ENCODE measurements at regions not wholly inside any gene's neighbourhood (a gene's known extent, or its start where the extent isn't known, plus 50 kb on each side); places are given as distances from the start of the nearest gene placed in this dataset.
"Not testable (repeated sequence)": the region's sequence is repeated elsewhere in the genome, so short reads cannot be mapped to it uniquely, and the experiment has no call there.

DNA sequence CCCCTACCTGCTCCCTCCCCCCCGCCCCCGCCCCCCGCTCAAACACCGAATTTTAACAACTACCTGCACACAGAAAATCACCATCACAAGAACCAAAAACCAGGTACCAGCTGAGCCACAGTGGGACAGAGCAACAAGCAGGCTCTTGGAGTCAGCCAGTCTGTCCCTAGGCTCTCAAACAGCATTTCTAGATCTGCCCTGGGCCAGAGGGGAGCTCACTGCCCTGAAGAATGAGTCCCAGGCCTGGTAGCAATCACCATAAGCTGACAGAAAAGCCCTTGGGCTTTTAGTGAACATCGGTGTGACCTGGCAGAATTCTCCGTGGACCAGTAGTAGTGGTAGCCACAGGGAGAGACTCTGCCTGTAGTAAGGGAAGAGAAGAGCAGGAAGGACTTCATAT, 58.3 kb downstream of the C11orf87 start:
- no peak for DNase-seq

DNA sequence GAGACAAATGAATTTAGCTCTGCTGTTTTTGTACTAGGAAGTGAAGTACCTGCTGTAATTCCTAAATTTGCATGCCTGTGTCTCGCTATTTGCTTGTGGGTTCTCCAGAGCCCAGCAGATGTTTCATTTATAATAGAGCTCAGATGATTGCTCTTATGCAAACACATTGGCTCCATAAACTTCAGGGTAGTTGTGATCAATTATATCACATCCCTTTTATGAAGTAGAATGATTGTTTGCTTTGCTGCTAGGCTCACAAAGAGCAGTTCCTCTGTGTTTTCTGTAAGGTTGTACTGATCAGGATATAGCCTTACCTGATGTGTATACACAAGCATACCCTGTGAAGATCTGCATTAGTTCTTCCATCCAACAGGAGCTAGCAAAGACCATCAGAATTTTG, 64.1 kb downstream of the C11orf87 start:
- DNase-seq = no peak

DNA sequence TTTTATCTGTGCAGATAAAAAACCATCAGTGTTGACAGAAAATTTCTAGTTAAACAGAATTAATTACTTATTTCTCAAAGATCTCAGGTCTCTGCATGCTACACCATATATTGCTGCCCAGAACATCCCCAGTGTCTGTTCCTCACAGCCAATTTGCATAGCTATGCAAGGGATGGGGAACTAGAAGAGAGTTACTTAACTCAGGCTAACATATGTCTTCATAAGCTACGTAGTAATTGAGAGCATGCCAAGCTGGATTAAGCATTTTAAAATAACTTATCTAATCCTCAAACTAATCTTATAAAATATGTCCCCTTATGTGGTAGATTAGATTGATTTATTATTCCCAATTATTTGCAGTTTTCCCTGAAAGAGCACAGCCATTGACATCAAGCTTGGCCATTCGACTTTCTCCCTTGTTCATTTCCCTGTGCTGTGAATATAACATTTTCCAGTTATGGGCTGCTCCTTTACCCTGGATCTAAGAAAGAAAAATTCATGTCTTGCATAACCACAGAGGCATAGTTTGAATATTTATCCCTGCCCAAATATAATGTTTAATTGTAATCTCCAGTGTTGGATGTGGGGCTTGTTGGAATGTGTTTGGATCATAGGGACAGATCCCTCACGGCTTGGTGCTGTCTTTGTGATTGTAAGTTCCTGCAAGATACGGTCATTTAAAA, 69.1 kb downstream of the C11orf87 start:
- DNase-seq = no peak

DNA sequence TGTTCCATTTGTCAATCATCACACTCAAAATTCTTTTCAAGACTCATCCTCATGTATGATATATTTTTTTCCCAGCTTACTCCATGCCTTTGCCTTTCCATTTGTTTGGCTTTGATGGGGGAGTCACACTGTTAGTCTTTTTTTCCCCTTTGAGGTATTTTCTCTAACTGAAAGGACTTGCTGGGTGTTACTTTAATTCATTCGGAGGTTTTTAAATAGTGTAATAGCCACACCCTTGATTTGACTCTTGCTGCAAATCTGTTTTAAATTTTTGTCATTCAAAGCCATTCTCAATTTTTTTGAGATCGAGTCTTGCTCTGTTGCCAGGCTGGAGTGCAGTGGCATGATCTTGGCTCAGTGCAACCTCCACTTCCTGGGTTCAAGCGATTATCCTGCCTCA, 84.1 kb downstream of the C11orf87 start:
- no peak for DNase-seq

DNA sequence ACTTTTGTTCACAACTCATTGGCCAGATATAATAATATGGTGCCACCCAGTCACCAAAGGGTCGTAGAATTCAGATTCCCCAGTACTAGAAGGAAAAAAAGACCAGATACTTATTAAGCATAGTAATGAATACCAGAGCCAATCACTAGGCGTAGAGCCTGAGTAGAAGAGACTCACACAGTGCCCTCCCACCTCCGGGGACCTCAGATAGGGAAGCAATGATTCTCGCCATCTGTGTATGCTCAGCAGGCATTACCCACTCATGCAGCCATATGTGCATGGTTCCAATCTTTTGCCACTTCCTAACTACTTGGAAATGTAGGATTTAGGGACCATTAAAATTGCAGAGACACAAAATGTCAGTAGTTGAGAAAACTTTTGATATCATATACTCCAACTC, 85.3 kb downstream of the C11orf87 start:
- no peak for DNase-seq

DNA sequence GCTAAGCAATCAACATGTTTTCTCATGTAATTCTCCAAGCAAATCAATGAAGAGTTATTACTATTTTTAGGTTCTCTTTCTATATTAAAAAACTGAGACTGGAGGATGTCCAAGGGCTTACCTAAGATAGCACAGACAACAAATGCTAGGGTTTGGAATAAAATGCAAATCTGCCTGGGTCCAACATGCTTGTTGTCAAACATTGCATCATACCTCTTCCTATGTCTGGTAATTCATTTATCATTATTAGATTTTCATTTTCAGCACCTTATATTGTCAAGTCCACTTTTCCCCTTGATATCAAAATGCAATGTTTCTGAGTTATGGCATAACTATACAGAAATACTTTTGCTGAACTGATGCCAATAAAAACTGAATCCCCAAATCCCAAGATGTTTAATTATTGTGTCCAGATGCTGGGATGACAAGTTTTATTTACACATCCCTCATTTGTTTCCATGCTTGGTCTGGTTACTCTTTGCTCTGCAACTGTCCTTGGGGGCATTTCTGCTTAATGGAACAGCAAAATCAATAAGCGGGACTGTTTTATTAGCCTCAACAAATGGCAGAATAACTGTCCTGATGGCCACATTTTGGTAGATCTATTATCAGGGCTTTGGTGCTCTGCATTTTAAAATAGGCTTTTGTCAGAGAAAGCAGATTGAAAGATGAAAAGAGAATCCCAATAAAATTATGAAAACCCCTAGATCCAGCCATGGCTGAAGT, 86.0 kb downstream of the C11orf87 start:
- no peak for DNase-seq

DNA sequence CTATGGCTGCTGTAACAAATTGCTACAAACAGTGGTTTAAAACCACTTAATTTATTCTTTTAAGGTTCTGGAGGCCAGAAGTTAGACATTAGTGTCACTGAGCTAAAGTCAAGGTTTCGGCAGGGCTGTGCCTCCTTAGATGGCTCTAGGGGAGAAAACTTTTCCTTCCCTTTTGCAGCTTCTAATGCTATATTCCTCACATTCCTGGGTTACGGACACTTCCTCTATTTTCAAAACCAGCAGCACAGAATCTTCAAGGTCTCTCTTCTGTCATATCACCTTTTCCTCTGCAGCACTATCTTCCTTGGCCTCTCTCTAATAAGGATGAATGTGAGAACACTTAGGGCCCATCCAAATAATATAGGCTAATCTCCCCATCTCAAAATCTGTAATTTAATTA, 87.0 kb downstream of the C11orf87 start:
- no peak for DNase-seq

DNA sequence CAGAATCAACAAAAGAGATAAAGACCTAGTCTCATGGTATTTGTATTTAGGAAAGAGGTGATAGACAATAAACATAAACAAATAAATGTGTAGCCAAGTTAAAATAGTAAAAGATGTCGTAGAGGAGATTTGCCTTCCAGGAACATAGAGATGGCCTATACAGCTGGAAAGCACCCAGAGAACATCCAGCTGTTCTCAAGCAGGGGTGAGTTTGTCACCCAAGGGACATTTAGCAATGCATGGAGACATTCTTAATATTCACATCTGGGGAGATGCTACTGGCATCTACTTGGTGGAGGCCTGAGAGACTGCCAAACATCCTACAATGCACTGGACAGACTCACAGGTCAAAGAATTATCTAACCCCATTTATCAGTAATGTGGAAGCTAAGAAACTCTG, 88.3 kb downstream of the C11orf87 start:
- DNase-seq = no peak

DNA sequence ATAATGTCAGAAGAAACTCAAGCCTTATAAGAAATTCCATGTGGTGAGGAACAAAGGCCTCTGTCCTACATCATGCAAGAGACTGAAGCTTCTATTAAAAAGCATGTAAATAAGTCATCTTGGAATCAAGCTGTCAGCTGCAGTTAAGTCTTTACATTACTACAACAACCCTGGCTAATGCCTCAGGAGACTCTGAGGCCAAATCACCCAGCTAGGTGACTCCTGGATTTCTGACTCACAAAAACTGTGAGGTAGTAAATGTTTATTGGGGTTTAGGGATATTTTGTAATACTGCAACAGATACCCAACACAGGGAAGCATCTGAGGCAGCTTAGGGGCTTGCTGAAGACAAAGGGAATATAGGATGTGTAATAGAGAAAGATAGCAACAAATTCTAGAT, 89.6 kb downstream of the C11orf87 start:
- DNase-seq = no peak

DNA sequence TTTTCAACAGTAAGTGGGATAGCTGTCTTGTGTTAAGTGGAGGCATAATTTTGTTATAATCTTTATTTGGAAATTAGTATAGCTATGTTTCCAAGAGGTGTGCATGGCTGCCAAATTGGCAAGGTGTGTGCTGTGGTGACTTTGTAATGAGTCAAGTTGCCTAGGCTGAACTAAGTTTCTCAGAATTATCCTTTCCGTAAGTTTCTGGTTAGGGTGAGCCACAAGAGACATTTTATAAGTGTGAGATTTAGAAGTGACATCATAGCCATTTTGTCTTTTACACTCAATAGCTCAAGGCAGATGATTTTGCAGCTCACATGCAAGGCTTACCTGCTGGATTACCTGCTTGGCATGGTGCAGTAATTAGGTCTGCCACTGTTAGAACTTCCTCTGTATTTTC, 90.3 kb downstream of the C11orf87 start:
- no peak for DNase-seq

DNA sequence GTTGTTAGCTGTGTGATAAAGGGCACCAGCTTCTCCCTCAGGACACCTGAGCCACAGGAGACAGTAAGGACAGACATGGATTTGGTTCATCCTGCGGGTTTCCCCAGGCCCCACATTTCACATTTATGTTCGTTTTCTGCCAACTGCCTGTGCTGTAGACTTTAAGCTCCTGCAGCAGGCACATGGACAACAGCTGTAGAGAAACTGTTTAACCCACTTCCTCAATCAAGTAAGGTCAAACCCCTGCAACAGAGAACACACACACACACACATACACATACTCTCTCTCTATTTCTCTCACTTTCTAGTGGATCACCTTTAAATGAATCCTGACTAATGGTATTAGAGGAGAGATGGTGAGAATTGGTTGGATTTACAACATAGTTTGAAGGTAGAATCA, 90.7 kb downstream of the C11orf87 start:
- DNase-seq = no peak

DNA sequence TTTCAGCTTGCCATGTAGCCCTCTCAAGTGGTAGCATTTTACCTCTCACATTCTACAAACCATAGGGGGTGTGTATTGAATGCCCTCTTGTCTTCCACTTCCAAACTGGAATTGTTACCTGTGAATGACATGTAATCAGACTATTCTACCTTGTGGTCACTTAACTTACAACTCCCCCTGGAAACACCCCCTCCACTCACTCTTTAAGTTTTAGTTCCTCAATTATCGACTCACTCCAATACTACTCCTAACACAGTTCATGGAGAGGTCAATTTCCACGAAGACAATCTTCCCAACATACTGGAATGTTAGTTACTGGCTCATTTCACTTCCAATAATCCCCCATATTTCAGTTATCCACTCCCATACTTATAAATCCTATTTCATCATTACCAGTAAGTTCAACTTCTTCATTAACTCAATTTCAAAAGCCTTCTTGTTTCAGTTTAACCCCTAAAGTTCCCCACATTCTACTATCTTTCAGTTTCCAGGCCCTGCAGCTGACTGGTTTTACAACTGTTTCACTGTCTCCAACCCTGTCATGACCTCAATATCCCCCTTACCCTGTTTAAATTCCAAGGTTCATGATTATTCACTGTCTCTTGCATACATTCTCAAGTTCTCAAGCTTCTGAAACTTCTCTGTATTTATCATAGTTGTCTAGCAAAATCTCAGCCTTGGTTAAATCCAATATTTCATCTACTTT, 92.5 kb downstream of the C11orf87 start:
- no peak for DNase-seq

DNA sequence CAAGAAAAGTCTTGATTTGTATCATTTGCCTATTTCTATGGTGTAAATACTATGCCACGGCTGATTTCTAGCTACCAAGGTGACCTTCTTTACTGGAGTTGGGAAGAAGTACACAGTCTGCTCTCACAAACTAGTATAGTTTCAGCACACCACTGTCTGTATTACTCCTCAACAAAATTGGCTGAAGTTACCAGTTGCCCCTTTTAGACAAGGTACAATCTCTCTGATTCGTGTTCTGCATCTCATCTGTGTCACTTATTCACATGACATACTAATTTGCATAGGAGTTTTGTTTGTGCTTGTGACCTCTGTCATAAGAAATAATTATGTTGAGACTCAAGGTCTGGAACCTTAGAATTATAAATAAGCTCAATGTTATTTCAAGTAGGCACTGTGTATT, 97.3 kb downstream of the C11orf87 start:
- no peak for DNase-seq

DNA sequence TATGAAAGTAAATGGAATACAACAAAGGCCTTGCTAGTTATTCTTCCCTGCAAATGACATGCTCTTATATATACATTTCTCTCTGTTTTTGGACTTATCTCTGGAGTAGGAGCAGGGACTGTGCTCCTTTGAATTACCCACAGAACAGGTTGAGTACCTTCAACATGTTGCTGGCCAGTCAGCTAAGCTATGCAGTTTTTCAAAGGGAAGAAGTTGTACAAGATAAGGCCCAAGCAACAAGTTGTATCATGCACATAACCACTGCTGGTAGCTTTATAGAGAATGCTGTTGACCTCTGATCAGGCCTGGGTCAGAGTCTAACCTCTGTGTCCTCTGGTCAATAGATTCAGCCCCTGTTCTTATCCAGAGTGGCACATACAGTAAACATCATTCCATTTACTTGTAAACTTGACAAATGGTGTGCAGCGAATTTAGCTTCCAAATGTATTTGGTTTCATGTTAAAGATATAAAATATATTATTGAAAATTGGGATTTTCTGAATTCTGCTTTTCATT, 99.6 kb downstream of the C11orf87 start:
- no peak for DNase-seq

DNA sequence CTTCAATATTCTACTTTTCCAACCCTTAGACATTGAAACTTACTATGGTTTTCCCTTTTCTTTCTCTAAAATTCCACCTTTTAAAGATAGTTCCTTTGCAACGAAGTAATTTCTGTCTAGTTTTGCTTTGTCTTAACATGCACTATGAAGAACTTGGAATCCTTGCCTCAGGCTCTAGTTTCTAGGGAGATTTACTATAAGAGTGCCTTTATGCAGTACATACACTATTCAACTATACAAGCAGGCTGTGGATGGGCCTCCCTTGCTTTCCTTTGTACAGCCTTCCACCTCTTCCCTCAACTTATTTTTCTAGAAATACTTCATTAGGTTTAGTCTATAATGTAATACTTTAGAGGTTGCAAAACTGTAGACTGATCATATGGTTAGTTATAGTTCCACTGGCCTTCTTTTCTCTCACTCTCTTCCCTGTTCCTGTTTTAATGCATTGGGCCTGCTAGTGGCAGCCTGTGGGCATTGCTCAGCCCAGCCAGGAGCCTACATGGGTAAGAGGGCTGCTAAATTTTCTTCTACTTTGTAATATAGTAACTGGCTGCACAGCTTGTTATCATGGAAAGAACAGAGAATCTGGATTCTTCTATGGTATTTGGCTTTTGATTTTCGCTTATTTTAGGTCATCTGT, 100.2 kb downstream of the C11orf87 start:
- DNase-seq = no peak

DNA sequence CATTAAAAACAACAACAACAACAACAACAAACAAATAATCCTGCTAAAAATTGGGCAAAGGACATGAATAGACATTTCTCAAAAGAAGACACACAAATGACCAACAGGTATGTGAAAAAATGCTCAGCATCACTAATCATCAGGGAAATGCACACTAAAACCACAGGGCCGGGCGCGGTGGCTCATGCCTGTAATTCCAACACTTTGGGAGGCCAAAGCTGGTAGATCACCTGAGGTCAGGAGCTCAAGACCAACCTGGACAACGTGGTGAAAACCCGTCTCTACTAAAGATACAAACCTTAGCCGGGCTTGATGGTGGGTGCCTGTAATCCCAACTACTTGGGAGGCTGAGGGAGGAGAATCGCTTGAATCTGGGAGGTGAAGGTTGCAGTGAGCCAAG, 103.6 kb downstream of the C11orf87 start:
- not testable (repeated sequence) for DNase-seq

DNA sequence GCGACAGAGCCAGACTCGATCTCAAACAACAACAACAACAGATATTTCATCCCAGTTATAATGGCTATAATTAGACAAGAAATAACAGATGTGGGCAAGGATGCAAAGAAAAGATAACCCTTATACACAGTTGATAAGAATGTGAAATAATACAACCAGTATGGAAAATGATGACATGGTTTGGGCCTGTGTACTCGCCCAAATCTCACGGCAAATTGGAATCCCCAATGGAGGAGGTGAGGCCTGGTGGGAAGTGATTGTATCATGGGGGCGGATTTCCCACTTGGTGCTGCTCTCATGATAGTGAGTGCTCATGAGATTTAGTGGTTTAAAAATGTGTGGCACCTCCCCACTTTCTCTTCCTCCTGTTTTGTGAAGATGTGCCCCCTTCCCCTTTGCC, 104.1 kb downstream of the C11orf87 start:
- DNase-seq = no peak

DNA sequence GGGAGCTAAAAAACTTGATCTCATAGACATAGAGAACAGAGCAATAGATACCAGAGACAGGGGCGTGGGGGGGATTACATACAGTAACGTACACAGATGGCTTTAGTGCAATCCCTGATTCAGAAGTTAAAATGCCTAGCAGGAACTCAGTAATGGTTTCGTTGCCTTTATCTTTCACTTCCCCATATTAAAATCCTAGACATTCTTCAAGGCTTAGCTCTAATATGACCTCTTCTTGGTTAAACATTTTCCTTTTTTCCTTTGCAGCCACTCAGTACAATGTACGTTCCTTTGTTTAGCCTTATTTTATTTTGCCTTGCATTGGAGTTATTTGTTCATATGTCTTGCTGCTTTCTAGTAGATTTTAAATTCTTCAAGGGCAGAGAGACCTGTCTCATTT, 104.9 kb downstream of the C11orf87 start:
- no peak for DNase-seq

DNA sequence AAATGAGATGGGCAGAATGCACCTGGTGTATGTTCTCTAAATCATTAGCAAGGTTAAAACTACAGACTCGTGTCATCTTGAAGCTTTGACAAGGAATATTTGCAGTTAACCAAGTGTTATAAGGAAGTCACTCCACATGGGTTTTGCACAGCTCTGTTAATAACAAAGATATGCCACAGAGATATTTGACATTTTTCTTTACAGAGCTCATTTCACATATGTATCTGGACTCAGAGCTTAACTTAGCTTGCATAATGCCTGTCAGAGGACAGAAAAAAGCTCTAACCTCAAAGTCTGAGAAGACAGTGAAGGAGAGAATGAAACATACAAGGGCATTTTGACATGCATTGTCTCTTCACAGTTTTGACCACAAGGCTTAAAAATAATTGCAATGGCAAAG, 105.5 kb downstream of the C11orf87 start:
- DNase-seq = no peak

DNA sequence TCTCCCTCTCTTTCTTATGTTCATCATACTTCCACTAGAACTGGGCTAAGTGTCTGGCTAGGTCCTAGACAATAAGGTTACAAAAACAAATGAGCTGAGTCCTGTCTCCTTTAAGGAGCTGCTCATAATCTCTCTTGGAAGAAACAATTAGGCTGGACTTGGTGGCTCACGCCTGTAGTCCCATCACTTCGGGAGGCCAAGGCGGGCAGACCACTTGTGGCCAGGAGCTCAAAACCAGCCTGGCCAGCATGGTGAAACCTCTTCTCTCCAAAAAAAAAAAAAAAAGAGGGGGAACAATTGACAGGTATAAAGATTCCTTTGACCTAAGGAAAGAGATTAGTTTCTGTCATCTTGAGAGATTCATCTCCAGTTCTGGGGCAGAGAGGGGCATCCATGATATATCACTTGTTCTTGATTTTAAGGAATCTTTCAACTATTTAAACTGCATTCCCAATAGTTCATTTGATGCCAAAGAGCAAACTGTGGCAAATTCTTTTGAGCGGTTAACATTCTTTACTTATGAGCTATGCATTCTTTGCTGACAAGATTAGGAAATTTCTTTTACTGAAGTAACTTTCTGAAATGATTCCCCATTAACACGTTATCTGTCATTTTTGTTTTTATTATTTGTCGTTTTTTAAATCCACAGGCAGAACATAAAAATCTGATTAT, 125.5 kb downstream of the C11orf87 start:
- DNase-seq = no peak

DNA sequence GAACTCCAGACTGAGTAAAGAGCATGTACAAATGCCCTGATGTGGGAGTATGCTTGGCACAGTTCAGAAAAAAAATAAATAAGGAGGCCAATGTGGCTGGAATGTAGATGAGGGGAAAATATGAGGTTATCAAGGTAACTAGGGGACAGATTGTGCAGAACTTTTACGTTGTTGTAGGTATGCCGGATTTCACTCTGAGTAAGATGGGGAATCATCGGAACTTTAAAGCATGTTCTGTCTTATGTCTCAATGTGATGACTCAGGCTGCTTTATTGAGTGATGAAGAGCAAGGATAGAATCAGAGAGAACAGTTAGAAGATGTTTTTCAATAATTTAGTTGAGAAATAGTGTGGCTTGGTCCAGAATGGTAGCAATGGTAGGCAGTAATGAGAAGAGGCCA, 130.4 kb downstream of the C11orf87 start:
- no peak for DNase-seq

DNA sequence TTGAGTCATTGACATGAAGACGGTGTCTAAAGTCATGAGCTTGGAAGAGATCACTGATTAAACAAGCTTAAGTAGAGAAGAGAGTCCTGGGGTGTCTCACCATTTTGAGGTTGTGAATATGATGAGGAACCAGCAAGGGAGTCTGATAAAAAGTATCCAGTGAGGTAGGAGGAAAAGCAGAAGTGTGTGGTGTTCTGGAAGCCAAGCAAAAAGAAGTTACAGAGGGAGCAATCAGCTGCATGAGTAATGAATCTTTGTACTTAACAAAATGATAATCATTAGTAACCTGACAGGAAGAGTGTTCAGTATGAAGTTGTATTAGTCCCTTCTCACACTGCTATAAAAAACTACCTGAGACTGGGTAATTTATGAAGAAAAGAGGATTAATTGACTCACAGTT, 131.3 kb downstream of the C11orf87 start:
- no peak for DNase-seq
